Upper lobe of left lung (tissue), 4 donors: ENCODE measurements at regions not wholly inside any gene's neighbourhood (a gene's known extent, or its start where the extent isn't known, plus 50 kb on each side); places are given as distances from the start of the nearest gene placed in this dataset.

Source experiments
- EP300 ChIP-seq, 4 donors: sonication (generic); formaldehyde crosslinking; IDR thresholded peaks; one replicate each; pipeline ENCODE4 v1.5.1; 2017; ENCODE audit warnings: antibody characterized with exemption in 4 of 4, control low read depth in 2 of 4
- POLR2A ChIP-seq, 4 donors: fragments of 450-650 bp; IDR thresholded peaks; one replicate each; pipeline ENCODE4 v1.5.1; 2016 to 2017; ENCODE audit warnings: antibody characterized with exemption in 4 of 4, mild to moderate bottlenecking in 2 of 4
- POLR2AphosphoS5 ChIP-seq, 2 donors: sonication (generic); formaldehyde crosslinking; IDR thresholded peaks; one replicate each; pipeline ENCODE4 v1.5.1; 2017; ENCODE audit warnings: antibody characterized with exemption in 2 of 2
- TF ChIP-seq, protein P1 (sequence below), 6 experiments: fragments of 450-650 bp in 4 of 6; fragments of 200-600 bp in 2 of 6; sonication (generic) in 2 of 6; IDR thresholded peaks; one replicate each; pipeline ENCODE4 v1.5.1; 2016 to 2019; ENCODE audit warnings: antibody characterized with exemption in 6 of 6

DNA sequence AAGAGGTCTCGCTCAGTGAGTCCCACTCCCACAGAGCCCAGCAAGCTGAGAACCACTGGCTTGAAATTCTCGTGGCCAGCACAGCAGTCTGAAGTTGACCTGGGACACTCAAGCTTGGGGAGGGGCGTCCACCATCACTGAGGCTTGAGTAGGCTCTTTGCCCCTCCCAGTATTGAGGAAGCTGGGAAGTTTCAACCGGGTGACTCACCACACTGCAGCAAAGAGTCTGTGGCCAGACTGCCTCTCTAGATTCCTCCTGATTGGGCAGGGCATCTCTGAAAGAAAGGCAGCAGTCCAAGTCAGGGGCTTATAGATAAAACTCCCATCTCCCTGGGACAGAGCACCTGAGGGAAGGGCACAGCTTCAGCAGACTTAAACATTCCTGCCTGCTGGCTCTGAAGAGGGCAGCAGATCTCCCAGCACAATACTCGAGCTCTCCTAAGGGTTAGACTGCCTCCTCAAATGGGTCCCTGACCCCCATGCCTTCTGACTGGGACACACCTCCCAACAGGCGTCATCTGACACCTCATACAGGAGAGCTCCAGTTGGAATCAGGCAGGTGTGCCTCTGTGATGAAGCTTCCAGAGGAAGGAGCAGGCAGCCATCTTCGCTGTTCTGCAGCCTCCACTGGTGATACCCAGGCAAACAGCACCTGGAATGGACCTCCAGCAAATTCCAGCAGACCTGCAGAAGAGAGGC lies 970.9 kb upstream of the LRRN3 start:
- TF ChIP-seq, protein P1, sequence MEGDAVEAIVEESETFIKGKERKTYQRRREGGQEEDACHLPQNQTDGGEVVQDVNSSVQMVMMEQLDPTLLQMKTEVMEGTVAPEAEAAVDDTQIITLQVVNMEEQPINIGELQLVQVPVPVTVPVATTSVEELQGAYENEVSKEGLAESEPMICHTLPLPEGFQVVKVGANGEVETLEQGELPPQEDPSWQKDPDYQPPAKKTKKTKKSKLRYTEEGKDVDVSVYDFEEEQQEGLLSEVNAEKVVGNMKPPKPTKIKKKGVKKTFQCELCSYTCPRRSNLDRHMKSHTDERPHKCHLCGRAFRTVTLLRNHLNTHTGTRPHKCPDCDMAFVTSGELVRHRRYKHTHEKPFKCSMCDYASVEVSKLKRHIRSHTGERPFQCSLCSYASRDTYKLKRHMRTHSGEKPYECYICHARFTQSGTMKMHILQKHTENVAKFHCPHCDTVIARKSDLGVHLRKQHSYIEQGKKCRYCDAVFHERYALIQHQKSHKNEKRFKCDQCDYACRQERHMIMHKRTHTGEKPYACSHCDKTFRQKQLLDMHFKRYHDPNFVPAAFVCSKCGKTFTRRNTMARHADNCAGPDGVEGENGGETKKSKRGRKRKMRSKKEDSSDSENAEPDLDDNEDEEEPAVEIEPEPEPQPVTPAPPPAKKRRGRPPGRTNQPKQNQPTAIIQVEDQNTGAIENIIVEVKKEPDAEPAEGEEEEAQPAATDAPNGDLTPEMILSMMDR (IDR thresholded peaks at IDR 0.05) = no peak
- TF ChIP-seq POLR2A (IDR thresholded peaks at IDR 0.05) (no peak), EP300 (IDR thresholded peaks at IDR 0.05) (no peak), POLR2AphosphoS5 (IDR thresholded peaks at IDR 0.05) (no peak)
